SHP77 treated with DMSO at 0.1 percent for 48 hours (cell line): ENCODE measurements at regions not wholly inside any gene's neighbourhood (a gene's known extent, or its start where the extent isn't known, plus 50 kb on each side); places are given as distances from the start of the nearest gene placed in this dataset.
"Not testable (repeated sequence)": the region's sequence is repeated elsewhere in the genome, so short reads cannot be mapped to it uniquely, and the experiment has no call there.

Experiments
- DNase-seq: peaks from one replicate; lab custom pipeline; 2025; lab: John Stamatoyannopoulos, UW

- no peak for DNase-seq
Measured at GRCh38 chr1:147062956-147063355, 109.3 kb downstream of the PRKAB2 start.

DNA sequence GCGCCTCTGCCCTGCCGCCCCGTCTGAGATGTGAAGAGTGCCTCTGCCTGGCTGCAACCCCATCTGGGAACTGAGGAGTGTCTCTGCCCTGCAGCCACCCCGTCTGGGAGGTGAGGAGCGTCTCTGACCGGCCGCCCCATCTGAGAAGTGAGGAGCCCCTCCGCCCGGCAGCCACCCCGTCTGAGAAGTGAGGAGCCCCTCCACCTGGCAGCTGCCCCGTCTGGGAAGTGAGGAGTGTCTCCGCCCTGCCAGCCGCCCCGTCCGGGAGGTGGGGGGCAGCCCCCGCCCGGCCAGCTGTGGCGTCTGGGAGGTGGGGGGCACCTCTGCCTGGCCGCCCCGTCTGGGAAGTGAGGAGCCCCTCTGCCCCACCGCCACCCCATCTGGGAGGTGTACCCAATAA, 110.4 kb downstream of the PRKAB2 start:
- not testable (repeated sequence) for DNase-seq

DNA sequence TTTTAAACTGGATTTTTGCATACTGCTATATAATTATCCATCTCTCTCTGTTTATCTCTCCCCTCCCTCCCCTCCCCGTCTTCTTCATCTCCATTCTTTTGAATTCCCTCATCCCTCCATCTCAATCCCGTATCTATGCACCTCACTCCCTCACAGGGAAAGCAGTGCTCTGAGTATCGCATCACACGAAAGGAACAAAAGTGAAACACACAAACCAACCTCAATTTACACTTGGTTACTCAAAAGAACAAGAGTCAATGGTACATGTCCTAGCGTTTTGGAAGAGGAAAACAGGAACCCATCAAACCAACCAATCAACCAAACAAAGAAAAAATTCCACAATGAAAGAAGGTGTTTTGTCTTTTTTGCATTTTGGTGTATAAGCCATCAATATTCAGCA, 115.1 kb downstream of the NBPF12 start:
- DNase-seq: no peak

DNA sequence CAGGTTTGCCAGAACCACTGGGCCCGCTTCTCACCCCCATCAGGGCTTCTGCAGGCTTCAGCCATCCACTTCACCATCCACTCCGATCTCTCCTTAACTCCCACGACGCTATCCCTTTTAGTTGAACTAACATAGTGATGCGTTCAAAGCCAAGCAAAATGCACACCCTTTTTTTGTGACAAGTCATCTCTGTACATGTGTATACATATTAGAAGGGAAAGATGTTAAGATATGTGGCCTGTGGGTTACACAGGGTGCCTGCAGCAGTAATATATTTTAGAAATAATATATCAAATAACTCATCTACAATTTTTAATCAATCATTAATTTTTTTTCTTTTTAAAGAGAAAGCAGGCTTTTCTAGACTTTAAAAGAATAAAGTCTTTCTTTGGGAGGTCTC, 114.6 kb downstream of the NBPF12 start:
- DNase-seq: no peak

- no peak for DNase-seq
Measured at GRCh38 chr1:147052143-147052542, 114.0 kb downstream of the NBPF12 start.

GRCh38 chr1:147051136-147051535, 113.0 kb downstream of the NBPF12 start:
- DNase-seq: no peak

DNA sequence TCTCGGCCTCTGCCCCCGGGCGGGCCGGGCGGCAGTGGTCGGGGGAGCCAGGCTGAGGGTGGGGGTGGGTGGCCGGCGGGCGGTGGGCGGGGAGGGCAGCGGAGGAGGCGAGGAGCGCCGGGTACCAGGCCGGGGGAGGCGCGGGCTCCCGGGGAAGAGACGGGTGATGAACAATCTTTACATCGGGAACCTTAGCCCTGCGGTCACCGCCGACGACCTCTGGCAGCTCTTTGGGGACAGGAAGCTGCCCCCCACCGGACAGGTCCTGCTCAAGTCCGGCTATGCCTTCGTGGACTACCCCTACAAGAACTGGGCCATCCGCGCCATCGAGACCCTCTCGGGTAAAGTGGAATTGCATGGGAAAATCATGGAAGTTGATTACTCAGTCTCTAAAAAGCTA, 112.5 kb downstream of the NBPF12 start:
- DNase-seq: no peak

DNA sequence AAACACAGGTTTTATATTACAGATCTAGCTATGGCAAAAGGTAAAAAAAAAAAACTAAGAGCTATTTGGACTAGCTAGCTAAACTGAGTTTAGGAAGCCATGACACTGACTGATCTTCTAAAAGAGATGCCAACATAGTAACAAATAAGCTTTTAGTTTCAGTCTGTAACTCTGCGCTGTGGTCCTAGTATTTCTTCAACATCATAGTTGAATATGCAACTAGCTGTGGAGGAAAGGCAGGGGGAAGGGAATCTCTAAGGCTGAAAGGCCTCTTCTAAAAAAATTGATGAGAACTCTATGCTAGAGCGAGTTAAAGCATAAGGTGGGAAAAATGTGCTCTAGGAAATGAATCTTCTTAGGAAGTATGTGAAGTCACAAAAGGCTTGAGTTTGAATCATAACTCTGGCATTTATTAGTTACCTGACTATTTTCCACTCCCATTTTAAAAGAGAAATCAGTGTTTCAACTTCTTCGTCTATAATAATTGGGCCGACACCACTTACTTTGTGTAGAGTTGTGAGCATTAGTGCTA, 108.8 kb downstream of the NBPF12 start:
- DNase-seq: not testable (repeated sequence)

GRCh38 chr1:147046189-147046862, 108.2 kb downstream of the NBPF12 start:
- no peak for DNase-seq
